ENCODE measurements at regions not wholly inside any gene's neighbourhood (a gene's known extent, or its start where the extent isn't known, plus 50 kb on each side); places are given as distances from the start of the nearest gene placed in this dataset.
A peak's percentile ranks its signal among the peaks of the same experiment; 100 is the strongest.
"Not testable (repeated sequence)": the region's sequence is repeated elsewhere in the genome, so short reads cannot be mapped to it uniquely, and the experiment has no call there.

DNA sequence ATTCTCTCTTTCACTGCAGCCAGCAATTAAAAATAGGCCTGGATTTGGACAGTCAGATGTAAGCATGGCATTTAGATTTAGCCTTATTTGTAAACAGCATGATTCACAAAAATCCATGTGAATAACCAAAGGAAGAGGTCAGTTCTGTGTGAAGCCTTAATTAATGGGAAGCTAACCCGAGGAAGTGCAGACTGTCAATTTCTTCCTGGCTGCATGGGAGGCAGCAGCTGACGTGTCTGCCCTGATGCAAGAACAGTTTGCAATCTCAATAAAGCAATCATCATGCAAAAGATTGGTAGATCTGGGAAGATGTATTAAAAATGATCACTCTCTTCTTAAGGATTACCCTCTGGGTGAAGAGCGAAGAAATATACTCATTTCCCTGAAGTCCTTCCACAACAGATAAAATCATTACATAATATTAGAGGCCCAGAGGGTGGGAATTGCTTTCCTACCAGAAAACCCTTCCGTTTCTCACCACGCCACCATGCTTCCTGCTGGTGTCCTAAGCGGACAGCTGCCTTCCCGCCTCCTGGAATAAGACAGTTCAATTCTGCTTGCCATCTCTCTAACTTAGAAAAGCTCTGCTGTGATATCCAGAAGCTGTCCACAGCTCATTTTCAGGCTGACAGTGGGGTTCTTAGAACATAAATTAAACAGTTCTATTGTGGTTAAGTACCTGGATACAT lies 526.7 kb upstream of the NRP1 start:
- ATAC-seq (peak in 1 of 8 donors; percentile 37), DNase-seq (no peak)
- Histone ChIP-seq H3K27me3 (no peaks in the 10 kb centered on the region), H3K9me3 (no peaks in the 10 kb centered on the region), H3K4me1 (peaks cover 0 to 19% (median 14%) of the 10 kb centered on the region in 9 donors), H3K27ac (no peak overlapping the region), H3K4me3 (no peak overlapping the region), H3K36me3 (no peaks in the 10 kb centered on the region)
- 66 to 75% methylated on average over 7 of the region's 7 CpGs for WGBS, 2 donors
- TF ChIP-seq, protein P1, sequence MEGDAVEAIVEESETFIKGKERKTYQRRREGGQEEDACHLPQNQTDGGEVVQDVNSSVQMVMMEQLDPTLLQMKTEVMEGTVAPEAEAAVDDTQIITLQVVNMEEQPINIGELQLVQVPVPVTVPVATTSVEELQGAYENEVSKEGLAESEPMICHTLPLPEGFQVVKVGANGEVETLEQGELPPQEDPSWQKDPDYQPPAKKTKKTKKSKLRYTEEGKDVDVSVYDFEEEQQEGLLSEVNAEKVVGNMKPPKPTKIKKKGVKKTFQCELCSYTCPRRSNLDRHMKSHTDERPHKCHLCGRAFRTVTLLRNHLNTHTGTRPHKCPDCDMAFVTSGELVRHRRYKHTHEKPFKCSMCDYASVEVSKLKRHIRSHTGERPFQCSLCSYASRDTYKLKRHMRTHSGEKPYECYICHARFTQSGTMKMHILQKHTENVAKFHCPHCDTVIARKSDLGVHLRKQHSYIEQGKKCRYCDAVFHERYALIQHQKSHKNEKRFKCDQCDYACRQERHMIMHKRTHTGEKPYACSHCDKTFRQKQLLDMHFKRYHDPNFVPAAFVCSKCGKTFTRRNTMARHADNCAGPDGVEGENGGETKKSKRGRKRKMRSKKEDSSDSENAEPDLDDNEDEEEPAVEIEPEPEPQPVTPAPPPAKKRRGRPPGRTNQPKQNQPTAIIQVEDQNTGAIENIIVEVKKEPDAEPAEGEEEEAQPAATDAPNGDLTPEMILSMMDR (IDR thresholded peaks at IDR 0.05), result no peak
- intact Hi-C loops (cut with DNase I), result no loop called here

DNA sequence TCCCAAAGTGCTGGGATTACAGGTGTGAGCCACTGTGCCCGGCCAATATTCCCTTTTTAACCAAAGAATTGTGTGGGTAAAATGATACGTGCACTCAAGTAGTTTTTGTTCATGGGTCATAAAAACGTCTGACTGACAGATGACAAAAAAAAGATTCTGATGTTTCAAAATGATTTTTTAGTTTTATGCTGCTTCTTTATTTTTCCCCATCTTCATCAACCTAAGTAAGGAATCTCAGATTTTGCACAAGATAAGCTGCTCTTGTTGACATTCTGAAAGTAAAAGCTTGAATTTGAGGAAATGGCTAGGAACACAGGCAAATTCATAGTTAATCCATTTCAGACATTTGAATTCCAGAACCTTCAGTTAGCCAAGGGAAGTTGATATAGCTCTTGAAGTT lies 526.1 kb upstream of the NRP1 start:
- 94 to 96% methylated on average over 3 of the region's 3 CpGs for WGBS, 2 donors
- no peaks in the 10 kb centered on the region for H3K36me3 ChIP-seq
- intact Hi-C loops (cut with DNase I), result no loop called here
- no peak overlapping the region for H3K4me3 ChIP-seq
- ATAC-seq (no peak), DNase-seq (no peak)
- H3K9me3 ChIP-seq, result no peaks in the 10 kb centered on the region
- no peak overlapping the region for H3K27ac ChIP-seq
- no peaks in the 10 kb centered on the region for H3K27me3 ChIP-seq
- peaks cover 0 to 19% (median 14%) of the 10 kb centered on the region in 9 donors for H3K4me1 ChIP-seq
- TF ChIP-seq, protein P1 (IDR thresholded peaks at IDR 0.05), result no peak

GRCh38 chr10:33859319-33860022 lies 525.0 kb upstream of the NRP1 start:
- Histone ChIP-seq H3K27ac (no peak overlapping the region), H3K27me3 (no peaks in the 10 kb centered on the region), H3K4me1 (peaks cover 0 to 19% (median 14%) of the 10 kb centered on the region in 9 donors), H3K9me3 (no peaks in the 10 kb centered on the region), H3K36me3 (no peaks in the 10 kb centered on the region), H3K4me3 (no peak overlapping the region)
- DNase-seq (no peak), ATAC-seq (no peak)
- intact Hi-C loops (cut with DNase I), result no loop called here
- TF ChIP-seq, protein P1 (IDR thresholded peaks at IDR 0.05), result no peak
- WGBS, 2 donors, result 95 to 97% methylated on average over 6 of the region's 6 CpGs

GRCh38 chr10:33858326-33858725 lies 523.9 kb upstream of the NRP1 start:
- intact Hi-C loops (cut with DNase I), result no loop called here
- Histone ChIP-seq H3K4me1 (peaks cover 0 to 19% (median 14%) of the 10 kb centered on the region in 9 donors), H3K36me3 (no peaks in the 10 kb centered on the region), H3K27me3 (no peaks in the 10 kb centered on the region), H3K27ac (no peak overlapping the region), H3K4me3 (no peak overlapping the region), H3K9me3 (peaks cover 0 to 4% (median 0%) of the 10 kb centered on the region in 11 donors)
- 65 to 73% methylated on average over 4 of the region's 4 CpGs for WGBS, 2 donors
- DNase-seq (no peak), ATAC-seq (no peak)
- TF ChIP-seq, protein P1 (IDR thresholded peaks at IDR 0.05), result no peak

GRCh38 chr10:33853221-33853620 lies 518.8 kb upstream of the NRP1 start:
- ATAC-seq; intact Hi-C loops (cut with DNase I): not testable (repeated sequence)

More at GRCh38 chr10:33853221-33853620, 518.8 kb upstream of the NRP1 start:
- H3K27me3 ChIP-seq, H3K4me3 ChIP-seq, H3K36me3 ChIP-seq, H3K27ac ChIP-seq, H3K9me3 ChIP-seq, H3K4me1 ChIP-seq, DNase-seq: not testable (repeated sequence)
- 90 to 92% methylated on average over 7 of the region's 7 CpGs for WGBS, 2 donors
